ENCODE measurements at regions not wholly inside any gene's neighbourhood (a gene's known extent, or its start where the extent isn't known, plus 50 kb on each side); places are given as distances from the start of the nearest gene placed in this dataset.

DNA sequence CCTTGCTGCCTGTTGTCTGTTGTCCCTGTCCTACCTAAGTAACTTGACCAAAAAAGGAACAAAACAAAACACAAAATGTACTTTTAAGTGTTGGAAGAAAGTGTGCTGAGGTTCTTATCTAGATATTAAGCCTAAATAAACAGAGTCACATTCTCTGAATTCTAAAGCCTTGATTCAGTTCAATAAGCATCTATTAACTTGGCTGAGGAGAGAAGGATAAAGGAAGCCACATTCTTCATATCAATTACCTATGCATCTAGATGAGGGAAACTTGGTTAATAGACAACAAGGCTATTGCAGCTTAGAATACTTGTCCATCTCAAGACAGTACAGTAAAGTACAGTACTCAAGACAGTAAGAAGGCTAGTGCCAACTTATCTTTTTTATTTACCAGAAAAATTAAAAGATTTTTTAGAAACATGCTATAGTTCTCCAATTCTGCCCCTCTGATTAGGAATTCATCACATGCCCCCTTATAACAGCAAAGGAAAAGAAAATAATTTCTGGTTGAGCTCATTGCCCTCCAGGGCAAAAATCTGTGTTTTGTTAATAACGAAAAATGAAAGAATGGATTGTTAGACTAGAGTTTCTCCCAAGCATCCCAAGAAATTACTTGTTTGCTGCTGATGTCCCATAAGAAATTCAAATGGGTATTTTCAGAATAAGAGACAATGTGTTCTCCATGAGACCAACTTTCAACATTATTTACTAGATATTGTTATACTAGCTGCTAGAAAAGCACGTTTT lies 546.5 kb upstream of the SEMA3D start:
- peaks cover 13% of the 10 kb centered on the region for H3K9me3 Mint-ChIP-seq
- no peaks in the 10 kb centered on the region for H3K27me3 Mint-ChIP-seq (ENCODE audit: low read depth)
- H3K4me3 Mint-ChIP-seq (ENCODE audit: low read depth), result no peak overlapping the region
- intact Hi-C loops (cut with micrococcal nuclease), result no loop called here
- no peak overlapping the region for H3K27ac Mint-ChIP-seq
- DNase-seq (ENCODE audit: low spot score), result no peak
- no peaks in the 10 kb centered on the region for H3K36me3 Mint-ChIP-seq (ENCODE audit: low read depth)
- no peaks in the 10 kb centered on the region for H3K4me1 Mint-ChIP-seq (ENCODE audit: low read depth)

DNA sequence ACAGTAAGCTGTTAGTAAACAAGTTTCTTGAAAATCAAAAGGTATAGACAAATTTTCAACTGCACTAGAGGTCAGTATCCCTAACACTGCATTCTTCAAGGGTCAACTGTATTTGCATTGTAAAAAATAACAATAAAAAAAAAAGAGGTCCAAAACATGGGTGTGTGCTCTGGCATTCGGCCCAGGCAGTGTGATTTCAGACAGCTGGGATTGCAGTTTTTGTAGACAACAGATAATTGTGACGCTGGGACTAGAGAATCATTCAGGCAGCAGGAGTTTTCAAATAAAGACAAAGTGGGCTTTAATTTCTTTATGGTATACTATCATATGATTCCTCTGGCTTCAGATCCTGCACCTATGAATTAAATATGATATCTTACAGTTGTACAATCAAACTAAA lies 543.2 kb upstream of the SEMA3D start:
- Mint-ChIP-seq H3K4me3 (ENCODE audit: low read depth) (no peak overlapping the region), H3K36me3 (ENCODE audit: low read depth) (no peaks in the 10 kb centered on the region), H3K4me1 (ENCODE audit: low read depth) (no peaks in the 10 kb centered on the region), H3K9me3 (peaks cover 6% of the 10 kb centered on the region), H3K27ac (no peak overlapping the region), H3K27me3 (ENCODE audit: low read depth) (no peaks in the 10 kb centered on the region)
- intact Hi-C loops (cut with micrococcal nuclease), result no loop called here
- no peak for DNase-seq (ENCODE audit: low spot score)

DNA sequence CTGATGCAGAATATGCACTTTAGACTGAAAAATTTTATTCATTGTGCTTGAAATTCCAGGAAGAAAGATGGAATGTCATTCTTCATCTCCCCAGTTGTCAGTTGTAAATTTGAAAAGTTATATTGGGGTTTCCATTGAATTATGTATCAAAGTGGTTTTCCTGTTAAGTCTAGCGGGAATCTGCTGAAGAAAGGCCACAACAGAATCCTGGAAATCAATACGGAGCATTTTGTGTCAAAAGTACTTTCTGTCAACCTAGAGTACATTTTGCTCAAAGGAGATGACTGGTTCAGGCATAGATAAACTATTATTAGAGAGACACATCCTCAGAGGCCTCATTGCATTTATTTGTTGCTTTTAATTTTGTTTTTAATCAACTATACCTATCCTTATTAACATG lies 538.2 kb upstream of the SEMA3D start:
- Mint-ChIP-seq H3K4me3 (ENCODE audit: low read depth) (no peak overlapping the region), H3K27ac (no peak overlapping the region), H3K36me3 (ENCODE audit: low read depth) (no peaks in the 10 kb centered on the region), H3K9me3 (no peaks in the 10 kb centered on the region), H3K27me3 (ENCODE audit: low read depth) (no peaks in the 10 kb centered on the region), H3K4me1 (ENCODE audit: low read depth) (no peaks in the 10 kb centered on the region)
- intact Hi-C loops (cut with micrococcal nuclease), result no loop called here
- no peak for DNase-seq (ENCODE audit: low spot score)

DNA sequence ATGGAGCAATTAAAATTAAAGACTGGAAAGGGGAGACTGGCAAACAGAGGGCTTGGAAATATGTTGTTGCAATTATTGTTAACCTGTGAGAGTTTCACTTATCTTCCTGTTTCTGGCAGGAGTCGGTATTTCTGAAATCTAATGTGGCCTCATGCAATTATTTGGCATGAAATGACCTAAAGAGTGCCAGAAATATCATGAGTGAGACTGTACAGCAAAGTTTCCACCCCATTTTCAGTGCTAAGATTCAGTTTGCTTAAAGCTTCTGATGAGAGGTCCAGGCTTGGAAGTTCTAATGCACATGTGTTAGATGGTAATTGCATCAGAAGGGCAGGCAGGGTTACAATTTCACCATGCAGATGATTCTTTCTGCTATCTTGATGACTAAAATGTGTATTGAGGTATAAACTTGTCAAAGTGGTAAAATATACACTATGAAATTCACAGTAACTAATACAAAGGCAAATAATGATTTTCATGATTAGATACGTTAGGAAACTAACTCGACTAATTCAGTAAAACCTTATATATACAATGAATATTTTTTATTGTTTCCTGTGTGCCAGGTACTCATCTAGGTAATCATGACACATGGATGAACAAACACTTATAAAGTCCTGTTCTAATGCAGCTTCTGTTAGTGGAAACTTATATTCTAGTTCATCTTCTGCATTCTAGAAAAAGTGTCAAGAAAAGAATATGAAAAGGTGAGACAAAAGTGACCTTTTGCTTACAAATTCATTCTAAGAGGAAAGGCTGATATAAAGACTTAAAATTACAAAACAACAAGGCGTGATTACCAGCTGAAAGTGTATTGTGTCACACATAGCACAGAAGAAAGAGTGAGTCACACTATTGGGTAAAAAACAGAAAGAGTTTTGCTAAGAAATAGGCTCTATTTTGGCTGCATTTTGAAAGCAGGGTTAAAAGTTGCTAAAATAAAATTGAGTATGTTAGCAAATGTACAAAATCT lies 533.4 kb upstream of the SEMA3D start:
- Mint-ChIP-seq H3K9me3 (no peaks in the 10 kb centered on the region), H3K36me3 (ENCODE audit: low read depth) (no peaks in the 10 kb centered on the region), H3K27me3 (ENCODE audit: low read depth) (no peaks in the 10 kb centered on the region), H3K4me1 (ENCODE audit: low read depth) (no peaks in the 10 kb centered on the region), H3K4me3 (ENCODE audit: low read depth) (no peak overlapping the region), H3K27ac (no peak overlapping the region)
- intact Hi-C loops (cut with micrococcal nuclease), result no loop called here
- DNase-seq (ENCODE audit: low spot score), result no peak

DNA sequence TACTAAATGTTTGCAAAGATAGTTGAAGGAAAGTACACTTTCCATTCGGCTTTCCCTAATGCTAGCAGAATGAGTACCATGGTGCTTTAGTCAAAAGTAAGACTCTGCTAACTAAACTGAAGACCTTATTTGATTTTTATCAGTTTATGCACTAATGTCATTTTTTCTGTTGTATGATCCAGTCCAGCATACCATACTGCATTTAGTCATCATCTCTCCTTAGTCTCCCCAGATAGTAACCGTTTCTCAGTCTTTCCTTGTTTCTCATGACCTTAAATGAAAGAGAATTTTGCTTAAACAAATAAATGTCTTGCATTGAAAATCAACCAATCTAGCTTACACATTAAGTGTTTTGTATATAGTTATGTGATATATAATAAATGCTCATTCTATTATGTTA lies 529.5 kb upstream of the SEMA3D start:
- Mint-ChIP-seq H3K9me3 (no peaks in the 10 kb centered on the region), H3K36me3 (ENCODE audit: low read depth) (no peaks in the 10 kb centered on the region), H3K4me3 (ENCODE audit: low read depth) (no peak overlapping the region), H3K4me1 (ENCODE audit: low read depth) (no peaks in the 10 kb centered on the region), H3K27me3 (ENCODE audit: low read depth) (no peaks in the 10 kb centered on the region), H3K27ac (no peak overlapping the region)
- intact Hi-C loops (cut with micrococcal nuclease), result no loop called here
- DNase-seq (ENCODE audit: low spot score), result no peak

DNA sequence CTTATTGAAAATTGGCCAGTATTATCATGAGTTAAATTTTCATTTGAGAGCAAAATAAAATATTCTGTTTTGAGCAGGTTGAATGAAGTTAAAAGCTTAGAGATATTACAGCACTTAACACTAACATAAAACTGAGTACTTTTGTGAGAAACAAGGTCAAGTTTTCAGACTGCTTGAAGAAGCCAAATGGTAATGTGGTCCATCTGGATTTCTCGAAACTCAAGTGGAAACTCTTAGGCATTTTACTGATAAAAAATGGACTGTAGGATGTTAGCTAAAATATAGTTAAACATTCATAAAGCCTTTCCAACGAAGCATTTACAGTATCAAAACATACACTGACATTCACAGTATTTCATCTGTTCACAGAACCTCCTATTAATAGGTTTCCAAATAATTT lies 528.1 kb upstream of the SEMA3D start:
- H3K36me3 Mint-ChIP-seq (ENCODE audit: low read depth), result no peaks in the 10 kb centered on the region
- DNase-seq (ENCODE audit: low spot score), result no peak
- no peak overlapping the region for H3K27ac Mint-ChIP-seq
- intact Hi-C loops (cut with micrococcal nuclease), result no loop called here
- H3K9me3 Mint-ChIP-seq, result no peaks in the 10 kb centered on the region
- no peaks in the 10 kb centered on the region for H3K4me1 Mint-ChIP-seq (ENCODE audit: low read depth)
- no peaks in the 10 kb centered on the region for H3K27me3 Mint-ChIP-seq (ENCODE audit: low read depth)
- H3K4me3 Mint-ChIP-seq (ENCODE audit: low read depth), result no peak overlapping the region

DNA sequence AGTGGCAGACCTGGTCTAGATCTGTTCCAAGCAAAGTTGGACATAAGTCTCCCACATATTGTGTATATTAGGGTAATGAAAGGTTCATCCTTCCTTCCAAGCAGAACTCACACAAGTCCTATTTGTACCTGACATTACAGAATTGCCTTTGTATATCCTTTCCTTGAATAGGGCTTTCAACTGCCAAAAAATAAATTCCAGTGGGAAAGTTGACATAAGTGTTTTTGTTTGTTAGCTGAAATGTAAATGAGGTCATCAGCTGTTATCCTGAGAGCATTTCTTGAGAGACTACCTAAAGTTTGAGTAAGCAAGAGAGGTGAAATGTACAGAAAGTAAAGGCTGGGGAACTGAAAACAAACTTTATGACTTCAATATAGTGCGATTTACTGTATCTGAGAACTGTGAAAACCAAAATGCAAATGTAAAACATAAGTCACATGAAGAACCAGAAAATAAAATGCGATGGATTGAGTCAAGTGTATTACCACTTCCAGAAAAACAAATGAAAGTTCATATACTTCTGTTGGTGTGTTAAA lies 527.3 kb upstream of the SEMA3D start:
- Mint-ChIP-seq H3K4me1 (ENCODE audit: low read depth) (no peaks in the 10 kb centered on the region), H3K36me3 (ENCODE audit: low read depth) (no peaks in the 10 kb centered on the region), H3K9me3 (no peaks in the 10 kb centered on the region), H3K4me3 (ENCODE audit: low read depth) (no peak overlapping the region), H3K27me3 (ENCODE audit: low read depth) (no peaks in the 10 kb centered on the region), H3K27ac (no peak overlapping the region)
- intact Hi-C loops (cut with micrococcal nuclease), result no loop called here
- no peak for DNase-seq (ENCODE audit: low spot score)

DNA sequence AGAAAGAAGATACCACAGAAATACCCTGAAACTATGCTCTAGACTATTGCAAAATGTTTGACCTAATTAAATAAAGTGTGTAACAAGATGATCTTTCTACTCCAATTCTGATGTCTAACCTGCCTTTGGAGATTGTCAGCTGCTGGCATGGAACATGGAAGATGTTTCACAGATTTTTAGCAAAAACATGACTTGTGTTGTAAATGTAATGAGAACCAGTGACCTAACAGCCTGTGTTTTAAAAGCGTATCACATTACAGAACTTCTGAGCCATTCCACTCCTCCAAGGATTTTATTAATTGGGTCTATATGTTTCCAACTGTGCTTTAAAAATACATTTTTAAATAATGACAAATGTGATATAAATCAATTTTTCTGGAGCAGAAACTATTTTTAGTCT lies 526.3 kb upstream of the SEMA3D start:
- DNase-seq (ENCODE audit: low spot score), result no peak
- Mint-ChIP-seq H3K27ac (no peak overlapping the region), H3K36me3 (ENCODE audit: low read depth) (no peaks in the 10 kb centered on the region), H3K9me3 (no peaks in the 10 kb centered on the region), H3K4me1 (ENCODE audit: low read depth) (no peaks in the 10 kb centered on the region), H3K4me3 (ENCODE audit: low read depth) (no peak overlapping the region), H3K27me3 (ENCODE audit: low read depth) (no peaks in the 10 kb centered on the region)
- intact Hi-C loops (cut with micrococcal nuclease), result no loop called here

DNA sequence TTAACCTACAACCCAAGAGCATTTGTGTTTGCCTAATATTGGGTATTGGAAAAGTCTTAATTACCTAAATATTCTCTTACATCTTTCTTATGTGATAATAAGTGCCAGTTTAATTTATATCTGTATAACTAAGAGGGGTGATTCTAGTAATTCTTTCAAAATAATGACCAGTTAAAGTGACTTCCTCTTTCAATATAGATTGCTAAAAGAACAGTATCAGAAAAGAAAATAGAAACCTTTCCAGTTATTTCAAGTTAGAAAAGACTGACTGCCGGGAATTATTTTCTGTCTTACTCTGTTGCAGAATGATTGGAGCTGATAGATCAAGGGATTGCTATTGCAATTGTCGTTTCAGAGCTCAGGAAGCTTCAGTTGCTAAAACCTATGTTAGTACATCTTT lies 525.0 kb upstream of the SEMA3D start:
- no peak for DNase-seq (ENCODE audit: low spot score)
- Mint-ChIP-seq H3K36me3 (ENCODE audit: low read depth) (no peaks in the 10 kb centered on the region), H3K4me3 (ENCODE audit: low read depth) (no peak overlapping the region), H3K27me3 (ENCODE audit: low read depth) (no peaks in the 10 kb centered on the region), H3K4me1 (ENCODE audit: low read depth) (no peaks in the 10 kb centered on the region), H3K9me3 (no peaks in the 10 kb centered on the region), H3K27ac (no peak overlapping the region)
- intact Hi-C loops (cut with micrococcal nuclease), result no loop called here

DNA sequence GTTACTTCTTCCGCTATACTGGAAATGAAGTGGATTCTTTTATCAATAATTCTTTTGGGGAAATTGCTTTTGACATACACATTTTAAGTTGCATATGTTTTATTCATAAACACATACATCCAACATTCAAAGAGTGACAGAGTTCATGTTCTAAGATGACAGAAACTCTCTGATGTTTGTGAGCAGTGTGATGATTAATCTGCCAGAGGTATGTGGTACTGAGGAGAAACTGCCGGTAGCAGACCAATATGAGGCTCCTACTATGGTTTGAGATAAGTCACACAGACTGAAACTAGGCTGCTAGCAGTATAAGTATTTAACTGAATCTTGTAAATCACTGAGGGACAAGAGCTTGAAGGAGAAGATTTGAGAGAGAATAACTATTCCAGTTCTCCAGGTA lies 524.1 kb upstream of the SEMA3D start:
- intact Hi-C loops (cut with micrococcal nuclease), result no loop called here
- no peaks in the 10 kb centered on the region for H3K36me3 Mint-ChIP-seq (ENCODE audit: low read depth)

DNA sequence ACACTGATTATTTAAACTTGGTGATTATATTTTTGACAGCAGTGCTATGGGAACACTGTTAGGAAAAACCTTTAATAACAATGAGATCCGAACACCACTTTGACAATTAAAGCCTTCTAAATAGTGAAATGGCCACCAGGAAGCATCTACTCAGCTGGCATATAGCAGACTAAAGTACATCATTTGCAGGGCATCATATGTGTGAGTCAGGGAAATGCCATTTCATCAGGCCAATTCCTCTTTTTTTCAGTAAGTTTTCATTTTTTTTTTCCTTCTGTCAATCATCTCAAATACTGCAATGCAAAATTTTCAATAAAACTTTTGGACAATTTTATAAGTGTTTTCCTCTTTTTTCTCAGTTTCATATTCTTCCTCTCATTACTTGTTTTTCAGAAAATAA lies 521.4 kb upstream of the SEMA3D start:
- H3K4me3 Mint-ChIP-seq (ENCODE audit: low read depth), result no peak overlapping the region
- H3K9me3 Mint-ChIP-seq, result no peaks in the 10 kb centered on the region
- H3K27ac Mint-ChIP-seq, result no peak overlapping the region
- no peaks in the 10 kb centered on the region for H3K27me3 Mint-ChIP-seq (ENCODE audit: low read depth)
- H3K36me3 Mint-ChIP-seq (ENCODE audit: low read depth), result no peaks in the 10 kb centered on the region
- intact Hi-C loops (cut with micrococcal nuclease), result no loop called here
- no peak for DNase-seq (ENCODE audit: low spot score)
- H3K4me1 Mint-ChIP-seq (ENCODE audit: low read depth), result no peaks in the 10 kb centered on the region

More for the DNA sequence above, 524.1 kb upstream of the SEMA3D start:
- H3K4me3 Mint-ChIP-seq (ENCODE audit: low read depth), result no peak overlapping the region
- no peak overlapping the region for H3K27ac Mint-ChIP-seq
- H3K4me1 Mint-ChIP-seq (ENCODE audit: low read depth), result no peaks in the 10 kb centered on the region
- no peak for DNase-seq (ENCODE audit: low spot score)
- no peaks in the 10 kb centered on the region for H3K9me3 Mint-ChIP-seq
- H3K27me3 Mint-ChIP-seq (ENCODE audit: low read depth), result no peaks in the 10 kb centered on the region

DNA sequence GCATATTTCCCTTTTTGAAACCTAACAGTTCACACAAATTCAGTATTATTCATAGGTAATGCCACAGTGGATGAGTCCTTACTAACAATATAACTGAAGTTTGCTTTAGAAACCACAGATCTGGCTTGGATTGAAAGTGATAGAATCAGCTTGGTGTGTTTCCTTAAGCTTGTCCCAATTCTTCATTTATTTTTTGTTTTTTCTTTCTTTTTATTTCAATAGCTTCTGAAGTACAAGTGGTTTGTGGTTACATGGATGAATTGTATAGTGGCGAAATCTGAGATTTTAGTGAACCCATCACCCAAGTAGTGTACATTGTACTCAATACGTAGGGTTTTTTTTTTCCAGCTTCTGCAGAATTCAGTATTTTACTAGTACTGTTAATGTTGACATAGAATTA lies 518.2 kb upstream of the SEMA3D start:
- H3K4me1 Mint-ChIP-seq (ENCODE audit: low read depth), result no peaks in the 10 kb centered on the region
- no peaks in the 10 kb centered on the region for H3K9me3 Mint-ChIP-seq
- H3K36me3 Mint-ChIP-seq (ENCODE audit: low read depth), result no peaks in the 10 kb centered on the region
- intact Hi-C loops (cut with micrococcal nuclease), result no loop called here
- no peaks in the 10 kb centered on the region for H3K27me3 Mint-ChIP-seq (ENCODE audit: low read depth)
- no peak overlapping the region for H3K4me3 Mint-ChIP-seq (ENCODE audit: low read depth)
- no peak overlapping the region for H3K27ac Mint-ChIP-seq
- no peak for DNase-seq (ENCODE audit: low spot score)

Data from activated T-helper 2 cell treated with anti-CD3 and anti-CD28 coated beads, Interferon-gamma antibody, Interleukin-2, Interleukin-4, amounts not matched to agents 10 μg/mL and 5 μg/mL and 100 μg/mL, durations not matched to agents 14 hours and 24 hours and 36 hours (primary cell).